SK-N-MC (cell line): ENCODE measurements at regions not wholly inside any gene's neighbourhood (a gene's known extent, or its start where the extent isn't known, plus 50 kb on each side); places are given as distances from the start of the nearest gene placed in this dataset.

Experiments
- EZH2 ChIP-seq: fragments of 200-600 bp; sonication (generic); IDR thresholded peaks from one replicate; pipeline ENCODE4 v1.6.1; 2017; ENCODE audit warnings: antibody characterized with exemption
- FOXP2 ChIP-seq: optimal IDR thresholded peaks from 2 replicates; pipeline ENCODE3; 2011; ENCODE audit warnings: mild to moderate bottlenecking, moderate library complexity; ENCODE audit not compliant: insufficient read depth; ENCODE audit errors: extremely low read length, control extremely low read depth
- POLR2AphosphoS5 ChIP-seq: IDR thresholded peaks from 2 replicates; pipeline ENCODE4 v1.6.1; 2012; ENCODE audit warnings: mild to moderate bottlenecking, low read depth, low read length, borderline replicate concordance

DNA sequence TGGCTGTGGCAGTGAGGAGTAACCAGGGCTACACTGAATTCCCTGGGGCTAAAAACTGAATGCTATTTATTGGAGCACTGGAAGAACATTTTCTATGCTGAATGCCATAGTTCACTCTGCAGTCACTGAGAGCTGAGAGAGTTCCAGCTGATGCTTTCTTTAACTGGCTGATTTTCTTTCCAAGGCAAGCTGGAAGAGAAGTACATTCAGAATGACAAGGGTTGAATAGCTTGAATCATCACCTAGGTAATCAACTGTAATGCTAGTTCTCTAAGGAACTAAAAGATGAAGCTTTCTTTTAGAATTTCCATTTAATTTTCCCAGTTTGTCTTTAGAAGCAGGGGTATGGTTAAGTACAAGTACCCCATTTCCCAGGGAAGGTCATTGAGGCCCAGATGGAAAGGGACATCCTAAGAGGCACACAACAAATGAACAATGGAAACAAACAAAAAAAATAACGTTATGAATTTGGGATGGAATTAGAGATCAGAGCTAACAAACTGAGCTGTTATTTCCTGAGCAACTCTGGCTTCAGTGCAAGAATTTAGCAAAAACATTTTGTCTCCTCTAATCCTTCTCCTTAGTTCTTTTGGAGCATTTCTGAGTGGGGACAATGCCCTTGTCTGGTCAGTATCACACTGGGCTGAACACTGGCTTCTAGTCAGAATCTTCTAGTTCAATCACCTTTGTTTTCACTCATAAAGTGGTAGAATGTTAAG lies 132.8 kb upstream of the REG3A start:
- no peak for TF ChIP-seq EZH2
- no peak for TF ChIP-seq POLR2AphosphoS5
- TF ChIP-seq FOXP2, result no peak
